Upper lobe of left lung (tissue), 6 donors: ENCODE measurements at regions not wholly inside any gene's neighbourhood (a gene's known extent, or its start where the extent isn't known, plus 50 kb on each side); places are given as distances from the start of the nearest gene placed in this dataset.
"Not testable (repeated sequence)": the region's sequence is repeated elsewhere in the genome, so short reads cannot be mapped to it uniquely, and the experiment has no call there.

ENCODE experiments used
- ATAC-seq, 2 donors: fragments of 200-7000 bp; cut with Tn5 transposase; one replicate each; pipeline ENCODE4 v1.9.1; 2022; ENCODE audit warnings: mild to moderate bottlenecking in 2 of 2, moderate library complexity in 2 of 2; ENCODE audit not compliant: low FRiP score in 2 of 2
- DNase-seq, 2 donors: peaks; one replicate each; pipeline ENCODE4 v3.0.0-alpha.2; 2019 to 2020
- H3K27ac ChIP-seq, 4 donors: fragments of 200-600 bp; sonication (generic); one replicate each; pipeline ENCODE4 v1.5.1; 2016 to 2019
- H3K27me3 ChIP-seq, 4 donors: fragments of 200-600 bp; sonication (generic); one replicate each; pipeline ENCODE4 v1.5.1; 2017 to 2019
- H3K36me3 ChIP-seq, 4 donors: fragments of 200-600 bp; sonication (generic); one replicate each; pipeline ENCODE4 v1.5.1; 2016 to 2019
- H3K4me1 ChIP-seq, 4 donors: fragments of 200-600 bp; sonication (generic); one replicate each; pipeline ENCODE4 v1.5.1; 2018 to 2019
- H3K4me3 ChIP-seq, 4 donors: fragments of 200-600 bp; sonication (generic); one replicate each; pipeline ENCODE4 v1.5.1; 2017 to 2019; ENCODE audit warnings: mild to moderate bottlenecking in 2 of 4, moderate library complexity in 1 of 4
- H3K9me3 ChIP-seq, 4 donors: fragments of 200-600 bp; sonication (generic); one replicate each; pipeline ENCODE4 v1.5.1; 2018 to 2019
- EP300 ChIP-seq, 4 donors: sonication (generic); formaldehyde crosslinking; IDR thresholded peaks; one replicate each; pipeline ENCODE4 v1.5.1; 2017; ENCODE audit warnings: antibody characterized with exemption in 4 of 4, control low read depth in 2 of 4
- POLR2A ChIP-seq, 4 donors: fragments of 450-650 bp; IDR thresholded peaks; one replicate each; pipeline ENCODE4 v1.5.1; 2016 to 2017; ENCODE audit warnings: antibody characterized with exemption in 4 of 4, mild to moderate bottlenecking in 2 of 4
- POLR2AphosphoS5 ChIP-seq, 2 donors: sonication (generic); formaldehyde crosslinking; IDR thresholded peaks; one replicate each; pipeline ENCODE4 v1.5.1; 2017; ENCODE audit warnings: antibody characterized with exemption in 2 of 2
- WGBS, 2 donors: methylation state at CpG; one replicate each; pipeline ENCODE4 v1.1.5; 2017 to 2018; 5-methylcytosine and 5-hydroxymethylcytosine counted together
- TF ChIP-seq, protein P1 (sequence below), 6 experiments: fragments of 450-650 bp in 4 of 6; fragments of 200-600 bp in 2 of 6; sonication (generic) in 2 of 6; IDR thresholded peaks; one replicate each; pipeline ENCODE4 v1.5.1; 2016 to 2019; ENCODE audit warnings: antibody characterized with exemption in 6 of 6
- donor health status: DM: no; HTN: no; CAD: no; lungs with moderate emphysema.
- donor health status: DM: no; HTN: yes; CAD: no; lungs with severe emphysema.

DNA sequence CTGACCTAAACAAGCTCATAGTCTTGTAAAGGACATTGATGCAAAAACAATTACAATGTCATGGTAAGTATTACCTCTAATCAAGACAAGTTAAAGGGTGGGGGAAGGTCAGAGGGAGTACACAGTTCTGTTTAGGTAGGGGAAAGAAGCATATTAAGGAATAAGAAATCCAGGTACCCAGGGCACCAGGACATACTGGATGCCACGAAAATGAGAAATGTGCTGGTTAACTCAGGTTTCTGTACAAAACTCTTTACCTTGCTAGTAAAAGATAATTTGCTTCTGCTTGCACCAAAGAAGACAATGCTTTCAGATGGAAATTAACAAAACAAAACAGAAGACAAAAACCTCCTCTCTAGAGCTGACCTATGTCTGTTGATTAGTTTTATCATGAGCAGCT is 70.7 kb upstream of the MED13 start:
- peaks cover 0 to 8% (median 1%) of the 10 kb centered on the region in 4 donors for H3K27me3 ChIP-seq
- H3K9me3 ChIP-seq: no peaks in the 10 kb centered on the region
- no peaks in the 10 kb centered on the region for H3K36me3 ChIP-seq
- H3K4me3 ChIP-seq: no peak overlapping the region
- no peak overlapping the region for H3K27ac ChIP-seq
- peaks cover 0 to 10% (median 6%) of the 10 kb centered on the region in 4 donors for H3K4me1 ChIP-seq
- no peak for DNase-seq
- TF ChIP-seq EP300 (IDR thresholded peaks at IDR 0.05) (no peak), POLR2AphosphoS5 (IDR thresholded peaks at IDR 0.05) (no peak), POLR2A (IDR thresholded peaks at IDR 0.05) (no peak)
- TF ChIP-seq, protein P1, sequence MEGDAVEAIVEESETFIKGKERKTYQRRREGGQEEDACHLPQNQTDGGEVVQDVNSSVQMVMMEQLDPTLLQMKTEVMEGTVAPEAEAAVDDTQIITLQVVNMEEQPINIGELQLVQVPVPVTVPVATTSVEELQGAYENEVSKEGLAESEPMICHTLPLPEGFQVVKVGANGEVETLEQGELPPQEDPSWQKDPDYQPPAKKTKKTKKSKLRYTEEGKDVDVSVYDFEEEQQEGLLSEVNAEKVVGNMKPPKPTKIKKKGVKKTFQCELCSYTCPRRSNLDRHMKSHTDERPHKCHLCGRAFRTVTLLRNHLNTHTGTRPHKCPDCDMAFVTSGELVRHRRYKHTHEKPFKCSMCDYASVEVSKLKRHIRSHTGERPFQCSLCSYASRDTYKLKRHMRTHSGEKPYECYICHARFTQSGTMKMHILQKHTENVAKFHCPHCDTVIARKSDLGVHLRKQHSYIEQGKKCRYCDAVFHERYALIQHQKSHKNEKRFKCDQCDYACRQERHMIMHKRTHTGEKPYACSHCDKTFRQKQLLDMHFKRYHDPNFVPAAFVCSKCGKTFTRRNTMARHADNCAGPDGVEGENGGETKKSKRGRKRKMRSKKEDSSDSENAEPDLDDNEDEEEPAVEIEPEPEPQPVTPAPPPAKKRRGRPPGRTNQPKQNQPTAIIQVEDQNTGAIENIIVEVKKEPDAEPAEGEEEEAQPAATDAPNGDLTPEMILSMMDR (IDR thresholded peaks at IDR 0.05): no peak
- no peak for ATAC-seq
- WGBS, 2 donors: 86 to 91% methylated on average over 1 of the region's 1 CpG

DNA sequence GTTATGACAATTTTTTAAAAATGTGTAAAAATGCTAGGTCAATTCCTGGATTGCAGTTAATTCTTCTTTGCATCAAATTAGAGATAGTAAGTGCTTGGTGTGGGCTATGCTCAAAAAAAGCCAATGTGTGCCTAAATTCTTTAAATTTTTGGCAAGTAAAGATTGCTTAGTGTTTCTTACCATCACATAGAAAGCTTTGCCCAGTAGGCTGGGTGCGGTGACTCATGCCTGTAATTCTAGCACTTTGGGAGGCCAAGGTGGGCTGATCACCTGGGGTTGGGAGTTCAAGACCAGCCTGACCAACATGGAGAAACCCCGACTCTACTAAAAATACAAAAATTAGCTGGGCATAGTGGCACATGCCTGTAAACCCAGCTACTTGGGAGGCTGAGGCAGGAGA is 70.0 kb upstream of the MED13 start:
- not testable (repeated sequence) for H3K4me3 ChIP-seq, H3K36me3 ChIP-seq, H3K27ac ChIP-seq, DNase-seq, ATAC-seq, H3K9me3 ChIP-seq, H3K27me3 ChIP-seq
- WGBS, 2 donors: 93 to 95% methylated on average over 2 of the region's 2 CpGs
- H3K4me1 ChIP-seq: peaks cover 0 to 10% (median 6%) of the 10 kb centered on the region in 4 donors

DNA sequence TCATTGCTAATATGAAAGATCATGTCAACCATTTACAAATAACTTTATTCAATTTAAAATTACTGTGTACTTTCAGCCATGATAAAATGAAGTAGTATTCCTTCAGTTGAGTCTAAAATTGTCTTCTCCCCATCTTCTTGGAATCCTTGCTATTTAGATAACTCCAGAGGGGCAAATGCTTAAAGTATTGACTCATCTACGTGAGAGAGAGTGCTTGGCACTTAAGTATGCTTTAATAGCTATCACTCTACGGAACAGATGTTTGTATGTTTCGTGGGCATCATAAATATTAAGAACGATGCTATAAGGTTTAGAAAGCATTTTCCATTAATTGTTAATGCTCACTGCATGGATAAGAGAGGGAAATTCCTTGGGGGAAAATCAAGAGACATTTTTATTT is 69.3 kb upstream of the MED13 start:
- no peak overlapping the region for H3K4me3 ChIP-seq
- TF ChIP-seq POLR2A (IDR thresholded peaks at IDR 0.05) (no peak), EP300 (IDR thresholded peaks at IDR 0.05) (no peak), POLR2AphosphoS5 (IDR thresholded peaks at IDR 0.05) (no peak)
- TF ChIP-seq, protein P1 (IDR thresholded peaks at IDR 0.05): no peak
- H3K36me3 ChIP-seq: no peaks in the 10 kb centered on the region
- no peak overlapping the region for H3K27ac ChIP-seq
- no peaks in the 10 kb centered on the region for H3K9me3 ChIP-seq
- H3K4me1 ChIP-seq: peaks cover 0 to 10% (median 6%) of the 10 kb centered on the region in 4 donors
- WGBS, 2 donors: 75 to 78% methylated on average over 4 of the region's 4 CpGs
- ATAC-seq: no peak
- peaks cover 0 to 8% (median 1%) of the 10 kb centered on the region in 4 donors for H3K27me3 ChIP-seq
- no peak for DNase-seq

DNA sequence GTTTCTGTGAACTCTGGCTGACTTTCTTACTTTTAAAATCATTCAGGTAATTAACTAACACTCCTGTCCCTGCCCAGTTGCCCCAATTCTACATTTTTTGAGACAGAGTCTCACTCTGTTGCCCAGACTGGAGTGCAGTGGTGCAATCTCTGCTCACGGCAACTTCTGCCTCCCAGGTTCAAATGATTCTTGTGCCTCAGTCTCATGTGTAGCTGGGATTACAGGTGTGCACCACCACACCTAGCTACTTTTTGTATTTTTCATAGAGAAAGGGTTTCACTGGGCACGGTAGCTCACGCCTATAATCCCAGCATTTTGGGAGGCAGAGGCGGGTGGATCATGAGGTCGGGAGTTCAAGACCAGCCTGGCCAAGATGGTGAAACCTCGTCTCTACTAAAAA is 66.2 kb upstream of the MED13 start:
- not testable (repeated sequence) for H3K4me3 ChIP-seq, DNase-seq, H3K36me3 ChIP-seq, ATAC-seq, H3K4me1 ChIP-seq, H3K27ac ChIP-seq, H3K27me3 ChIP-seq, H3K9me3 ChIP-seq
- 96 to 98% methylated on average over 6 of the region's 6 CpGs for WGBS, 2 donors

DNA sequence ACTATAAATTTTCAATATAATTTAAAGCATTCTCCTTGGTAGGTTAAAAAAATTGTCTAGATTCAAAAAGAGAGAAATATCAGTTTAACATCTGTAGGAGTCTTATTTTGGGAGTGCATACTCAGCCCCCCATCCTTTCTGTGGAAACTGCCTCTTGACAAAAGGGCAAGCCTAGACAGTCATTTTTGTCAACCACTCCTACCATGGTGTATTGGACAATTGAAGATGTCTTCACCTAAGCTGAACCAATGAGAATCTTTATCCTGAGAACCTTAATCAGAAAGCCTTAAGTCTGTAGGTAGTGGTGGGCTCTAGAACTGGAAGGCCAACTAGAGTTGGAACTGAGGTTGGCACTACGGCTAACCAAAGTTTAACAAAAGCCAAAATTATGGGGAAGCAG is 65.7 kb upstream of the MED13 start:
- DNase-seq: no peak
- Histone ChIP-seq H3K27me3 (no peaks in the 10 kb centered on the region), H3K36me3 (no peaks in the 10 kb centered on the region), H3K27ac (no peak overlapping the region), H3K4me1 (no peaks in the 10 kb centered on the region), H3K9me3 (no peaks in the 10 kb centered on the region), H3K4me3 (no peak overlapping the region)
- WGBS, 2 donors: 74 to 84% methylated on average over 1 of the region's 1 CpG
- ATAC-seq: no peak
- TF ChIP-seq POLR2A (IDR thresholded peaks at IDR 0.05) (no peak), POLR2AphosphoS5 (IDR thresholded peaks at IDR 0.05) (no peak), EP300 (IDR thresholded peaks at IDR 0.05) (no peak)
- TF ChIP-seq, protein P1 (IDR thresholded peaks at IDR 0.05): no peak

DNA sequence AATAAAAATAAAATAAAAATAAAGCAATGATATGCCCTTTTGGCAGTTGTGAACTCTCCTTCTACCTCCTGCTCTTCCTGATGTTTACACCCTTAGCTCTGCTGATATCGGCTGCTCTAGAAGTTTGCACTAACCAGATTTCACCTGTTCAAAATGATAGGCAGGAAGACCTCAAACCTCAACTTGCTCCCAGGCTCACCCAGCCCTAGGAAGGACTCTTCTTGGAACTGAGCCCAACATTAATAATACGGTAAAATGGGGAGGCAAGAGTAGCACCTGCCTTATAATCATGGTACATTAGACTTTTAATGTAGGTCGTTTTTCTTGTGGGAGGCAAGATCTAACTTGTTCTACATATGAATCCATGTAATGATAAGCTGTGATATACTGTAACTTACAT is 61.2 kb upstream of the MED13 start:
- Histone ChIP-seq H3K4me3 (no peak overlapping the region), H3K27me3 (no peaks in the 10 kb centered on the region), H3K36me3 (no peaks in the 10 kb centered on the region), H3K4me1 (no peaks in the 10 kb centered on the region), H3K27ac (no peak overlapping the region), H3K9me3 (no peaks in the 10 kb centered on the region)
- WGBS, 2 donors: 73 to 78% methylated on average over 3 of the region's 3 CpGs
- no peak for TF ChIP-seq EP300 (IDR thresholded peaks at IDR 0.05)
- ATAC-seq (no peak), DNase-seq (no peak)
